ENCODE measurements at regions not wholly inside any gene's neighbourhood (a gene's known extent, or its start where the extent isn't known, plus 50 kb on each side); places are given as distances from the start of the nearest gene placed in this dataset.

DNA sequence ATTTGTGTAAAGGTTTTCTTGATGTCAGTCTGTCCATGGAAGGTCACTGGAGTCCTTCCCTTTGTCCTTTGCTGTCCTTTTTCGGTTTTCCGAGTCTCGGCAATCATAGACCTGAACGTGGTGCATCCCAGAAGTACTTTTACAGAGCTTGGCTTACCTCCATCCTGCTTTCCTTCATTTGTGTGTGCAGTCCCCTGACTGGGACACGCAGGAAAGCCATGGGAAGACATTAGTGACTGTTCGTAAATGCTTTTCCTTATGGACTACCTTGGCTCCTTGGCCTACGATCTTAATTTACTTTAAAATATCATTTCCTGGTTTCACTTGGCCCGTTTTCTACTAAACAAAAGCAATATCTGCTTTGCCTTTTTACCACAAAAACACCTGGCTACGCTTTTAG, 328.4 kb upstream of the RARB start:
- DNase-seq, result no peak

DNA sequence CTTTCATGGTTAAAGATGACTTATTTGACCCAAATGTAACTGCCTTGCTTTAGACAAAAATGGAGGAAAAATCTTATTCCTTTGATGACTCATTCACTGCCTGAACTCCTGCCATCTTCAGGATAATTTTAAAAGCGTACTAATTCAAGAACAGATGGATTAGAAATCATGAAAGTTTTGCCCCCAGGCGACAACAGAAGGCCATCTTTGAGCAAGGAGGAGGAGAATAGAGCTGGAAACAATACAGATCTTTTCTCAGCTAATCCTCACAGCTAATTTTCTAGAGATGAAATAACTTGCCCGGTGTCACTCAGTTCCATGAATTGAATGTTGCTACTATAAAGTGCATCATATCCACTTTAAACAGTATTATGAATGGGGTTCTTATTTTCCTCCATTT, 324.7 kb upstream of the RARB start:
- DNase-seq, result no peak

- DNase-seq, result no peak
These were observed 320.0 kb upstream of the RARB start for GRCh38 chr3:25107918-25108617.

DNA sequence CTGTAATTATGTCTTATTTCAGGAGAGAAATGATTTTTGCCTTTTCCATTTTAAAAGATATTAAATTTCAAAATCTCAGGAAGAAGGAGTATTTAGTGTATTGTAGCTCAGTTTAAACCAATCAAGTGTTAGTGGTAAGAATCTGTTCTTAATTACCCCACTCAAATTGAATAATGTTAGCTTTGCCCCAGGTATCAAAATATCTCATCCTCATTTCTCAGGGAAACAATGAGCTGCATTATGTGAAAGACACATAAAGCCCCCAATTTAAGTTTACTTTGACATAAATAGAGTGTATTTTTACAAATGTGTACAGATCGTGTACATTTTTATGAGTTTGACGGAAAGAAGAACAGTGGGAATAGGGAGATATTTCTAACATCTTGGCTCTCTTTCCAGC, 317.4 kb upstream of the RARB start:
- DNase-seq, result no peak

DNA sequence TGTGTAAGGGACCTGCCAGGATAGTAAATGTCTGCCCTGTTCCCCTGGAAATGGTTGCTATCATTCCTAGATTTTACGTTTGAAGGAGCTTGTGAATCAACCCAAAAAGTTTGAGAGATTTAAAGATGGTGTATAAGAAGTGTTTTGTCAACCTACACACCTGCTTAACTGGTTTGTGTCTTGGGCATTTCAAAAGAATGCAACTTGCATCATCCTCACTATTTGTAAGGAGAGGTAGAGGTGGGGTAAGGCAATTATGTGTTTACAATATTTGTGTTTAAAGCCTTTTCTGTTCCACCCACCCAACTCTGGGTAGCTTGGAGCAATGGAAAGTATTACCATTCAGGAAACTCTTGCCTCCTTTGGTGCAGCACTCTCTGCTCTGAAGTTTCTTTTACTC, 314.2 kb upstream of the RARB start:
- DNase-seq, result no peak

- DNase-seq, result no peak
These were observed 313.5 kb upstream of the RARB start for GRCh38 chr3:25114532-25114931.

GRCh38 chr3:25117005-25117593, 311.0 kb upstream of the RARB start:
- DNase-seq, result no peak

GRCh38 chr3:25119682-25120081, 308.4 kb upstream of the RARB start:
- no peak for DNase-seq

GRCh38 chr3:25120665-25121064, 307.4 kb upstream of the RARB start:
- DNase-seq, result no peak

DNA sequence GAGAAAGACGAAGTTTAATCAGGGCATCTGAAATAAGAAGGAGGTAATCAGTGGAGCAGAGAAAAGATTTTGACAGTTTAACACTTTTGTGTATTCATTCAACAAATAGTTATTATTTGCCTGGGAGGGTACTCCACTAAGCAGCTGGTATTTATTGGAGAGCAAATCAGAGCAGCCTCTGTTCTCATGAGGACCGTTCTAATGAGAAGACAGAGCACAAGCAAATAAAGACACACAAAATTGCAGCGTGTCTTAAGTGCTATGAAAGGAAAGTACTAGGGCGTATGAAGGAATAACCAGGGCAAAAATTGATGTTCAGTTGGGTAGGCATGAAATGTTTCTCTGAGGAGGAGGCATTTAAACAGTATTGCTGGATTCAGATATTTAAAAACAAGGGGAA, 302.9 kb upstream of the RARB start:
- DNase-seq, result no peak

- DNase-seq, result no peak
These were observed 299.3 kb upstream of the RARB start for GRCh38 chr3:25128735-25129134.

GRCh38 chr3:25130724-25131520, 297.1 kb upstream of the RARB start:
- DNase-seq, result no peak

DNA sequence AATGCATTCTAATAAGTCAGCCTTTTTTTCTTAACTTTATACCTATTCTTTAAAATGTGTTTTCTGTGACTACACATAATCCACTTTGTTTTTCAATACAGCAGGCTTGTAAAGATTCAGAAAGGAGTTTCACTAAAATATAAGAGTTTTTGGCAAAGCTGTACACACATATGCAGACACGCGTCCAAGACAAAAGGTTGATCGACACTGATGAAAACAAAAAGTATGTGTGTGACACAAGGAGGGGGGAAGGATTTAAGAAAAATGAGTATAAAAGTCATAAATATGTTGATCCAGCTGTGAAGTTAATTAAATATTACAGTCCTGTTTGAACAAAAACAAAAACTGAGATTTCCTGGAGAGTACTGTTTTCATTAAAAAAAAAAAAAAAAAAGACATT, 294.5 kb upstream of the RARB start:
- DNase-seq, result no peak

GRCh38 chr3:25137606-25138005, 290.5 kb upstream of the RARB start:
- DNase-seq, result no peak

DNA sequence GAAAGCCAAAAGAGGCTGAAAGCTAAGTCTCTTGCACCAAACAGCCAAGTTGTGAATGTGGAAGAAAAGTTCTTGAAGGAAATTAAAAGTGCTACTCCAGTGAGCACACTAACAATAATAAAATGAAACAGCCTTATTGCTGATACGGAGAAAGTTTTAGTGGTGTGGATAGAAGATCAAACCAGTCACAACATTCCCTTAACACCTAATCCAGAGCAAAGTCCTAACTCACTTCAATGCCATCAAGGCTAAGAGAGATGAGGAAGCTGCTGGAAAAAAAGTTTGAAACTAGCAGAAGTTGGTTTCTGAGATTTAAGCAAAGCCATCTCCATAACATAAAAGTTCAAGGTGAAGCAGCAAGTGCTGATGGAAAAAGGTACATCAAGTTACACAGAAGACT, 288.8 kb upstream of the RARB start:
- no peak for DNase-seq

DNA sequence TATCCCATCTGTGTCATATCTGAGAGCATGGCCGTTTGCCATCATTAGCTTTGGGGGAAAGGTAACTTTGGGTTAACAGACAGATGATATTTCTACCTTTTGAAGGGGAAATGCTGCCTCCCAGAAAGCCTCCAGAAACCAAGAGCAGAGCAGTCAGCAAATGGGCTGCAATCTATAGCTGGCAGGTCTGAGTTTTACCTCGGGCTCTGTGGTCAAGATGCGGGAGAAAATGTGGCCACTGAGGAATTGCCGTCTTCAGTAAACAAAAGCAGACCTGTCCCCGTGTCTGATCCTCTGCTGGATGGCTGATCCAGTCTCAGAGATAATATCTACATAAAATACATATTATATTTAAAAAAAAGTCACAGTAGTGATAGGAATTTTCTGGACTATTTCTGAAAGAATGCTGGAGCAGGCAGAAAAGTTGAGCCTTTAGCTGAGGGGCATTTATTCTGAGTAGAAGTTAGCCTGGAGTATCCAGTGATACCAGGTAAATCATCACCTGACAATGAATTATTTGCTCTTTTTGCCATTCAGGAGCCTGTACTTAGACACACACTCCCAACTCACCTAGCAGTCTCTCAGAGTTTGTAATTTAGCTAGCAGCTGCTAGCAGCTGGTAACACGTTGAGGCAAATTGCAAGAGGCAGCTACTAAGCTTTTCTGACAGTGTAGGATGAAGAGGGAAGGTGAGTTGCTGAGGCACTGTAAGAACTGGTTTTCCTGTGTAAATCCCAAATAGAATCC, 285.3 kb upstream of the RARB start:
- no peak for DNase-seq

DNA sequence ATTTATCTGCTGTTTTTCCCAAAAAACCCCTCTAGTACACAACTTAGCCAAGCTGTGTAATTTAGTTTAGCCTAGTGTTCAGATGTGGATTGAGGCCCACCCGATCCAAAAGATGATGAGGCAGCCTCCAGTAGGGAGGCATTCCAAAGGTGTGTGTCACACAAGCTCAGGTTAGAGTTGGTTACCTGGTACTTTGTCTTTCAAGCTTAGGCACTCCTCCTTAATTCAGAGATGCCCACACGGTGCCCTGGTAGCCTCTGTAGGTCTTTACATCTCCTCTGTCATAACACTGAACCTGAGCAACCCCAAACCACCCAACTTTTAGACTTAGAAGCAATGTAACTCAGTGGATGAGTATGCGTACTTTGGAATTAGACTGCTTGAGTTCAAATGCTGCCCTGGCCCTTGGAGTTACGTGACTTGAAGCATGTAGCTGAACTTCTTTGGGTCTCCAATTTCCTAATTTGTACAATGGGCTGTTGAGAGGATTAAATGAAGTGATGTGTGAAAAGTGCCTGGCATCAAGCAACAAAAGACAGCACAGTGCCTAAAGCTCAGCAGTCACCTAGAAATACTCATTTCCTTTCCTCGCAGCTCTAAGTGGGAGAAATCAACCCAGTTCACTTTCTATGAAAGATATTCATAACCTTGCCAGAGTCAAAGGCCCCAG, 284.6 kb upstream of the RARB start:
- no peak for DNase-seq

GRCh38 chr3:25144430-25144829, 283.6 kb upstream of the RARB start:
- no peak for DNase-seq

- no peak for DNase-seq
These were observed 282.9 kb upstream of the RARB start for GRCh38 chr3:25145176-25145575.

GRCh38 chr3:25150199-25150598, 277.9 kb upstream of the RARB start:
- DNase-seq, result no peak

GRCh38 chr3:25151281-25151902, 276.7 kb upstream of the RARB start:
- no peak for DNase-seq

GRCh38 chr3:25151903-25152295, 276.2 kb upstream of the RARB start:
- no peak for DNase-seq
